SK-N-SH (cell line): ENCODE measurements at regions not wholly inside any gene's neighbourhood (a gene's known extent, or its start where the extent isn't known, plus 50 kb on each side); places are given as distances from the start of the nearest gene placed in this dataset.

Experiments used
- CTCF ChIA-PET: fragments of 300-600, 350-600 bp; formaldehyde crosslinking; extraction: SDS; loops from one replicate; lab custom pipeline; 2021; lab: Yijun Ruan, JAX
- POLR2A ChIA-PET: fragments of 350-600 bp; sonication (Branson Sonifier 250); formaldehyde crosslinking; extraction: SDS; loops from one replicate; lab custom pipeline; 2020; ENCODE audit warnings: antibody characterized with exemption, inconsistent platforms; lab: Yijun Ruan, JAX
- DNase-seq: peaks from one replicate; pipeline ENCODE4 v3.0.0; 2012
- H2AFZ ChIP-seq: fragments of 200-600 bp; sonication (generic); 2 replicates; pipeline ENCODE4 v1.8.1; 2016; ENCODE audit warnings: antibody characterized with exemption, mild to moderate bottlenecking, low read depth
- H3F3A ChIP-seq: fragments of 200-600 bp; sonication (generic); replicated peaks from 2 replicates; pipeline ENCODE3; 2016; ENCODE audit warnings: antibody characterized with exemption, mild to moderate bottlenecking; ENCODE audit not compliant: insufficient read depth
- H3K27ac ChIP-seq, 2 experiments: fragments of 200-500 bp in 1 of 2; fragments of 200-600 bp in 1 of 2; sonication (Bioruptor generic) in 1 of 2; sonication (generic), shearing (Covaris generic) in 1 of 2; 2 replicates each; pipeline versions ENCODE4 v1.5.1 to v1.6.1; 2014 to 2016; ENCODE audit warnings: low read depth in 2 of 2, inconsistent platforms in 1 of 2, low read length in 1 of 2, mild to moderate bottlenecking in 1 of 2, mixed read lengths in 1 of 2
- H3K27me3 ChIP-seq: fragments of 200-600 bp; sonication (generic), shearing (Covaris generic); 2 replicates; pipeline ENCODE4 v1.6.1; 2016; ENCODE audit warnings: mixed run types; ENCODE audit not compliant: insufficient read depth
- H3K36me3 ChIP-seq, 2 experiments: fragments of 200-500 bp in 1 of 2; fragments of 200-600 bp in 1 of 2; sonication (Bioruptor generic) in 1 of 2; sonication (generic) in 1 of 2; replicated peaks in 1 of 2; 2 replicates each; pipeline versions ENCODE3 to v1.5.1; 2014 to 2016; ENCODE audit warnings: low read length in 1 of 2, mild to moderate bottlenecking in 1 of 2; ENCODE audit not compliant: insufficient read depth in 2 of 2, control insufficient read depth in 1 of 2
- H3K4me1 ChIP-seq, 2 experiments: fragments of 200-500 bp in 1 of 2; fragments of 200-600 bp in 1 of 2; sonication (Bioruptor generic) in 1 of 2; sonication (generic), shearing (Covaris generic) in 1 of 2; 2 replicates each; pipeline versions ENCODE4 v1.5.1 to v1.6.1; 2014 to 2016; ENCODE audit warnings: low read depth in 1 of 2, low read length in 1 of 2, mixed run types in 1 of 2; ENCODE audit not compliant: insufficient read depth in 2 of 2, control insufficient read depth in 1 of 2
- H3K4me2 ChIP-seq: fragments of 200-600 bp; sonication (generic), shearing (Covaris generic); 2 replicates; pipeline ENCODE4 v1.6.1; 2017; ENCODE audit warnings: mixed run types
- H3K4me3 ChIP-seq, 2 experiments: fragments of 200-500 bp in 1 of 2; fragments of 200-600 bp in 1 of 2; sonication (Bioruptor generic) in 1 of 2; sonication (generic), shearing (Covaris generic) in 1 of 2; 2 replicates each; pipeline versions ENCODE4 v1.5.1 to v1.8.1; 2014 to 2016; ENCODE audit warnings: low read depth in 2 of 2, inconsistent platforms in 1 of 2, low read length in 1 of 2, mild to moderate bottlenecking in 1 of 2, mixed read lengths in 1 of 2, moderate library complexity in 1 of 2
- H3K79me2 ChIP-seq: fragments of 200-600 bp; sonication (generic); 2 replicates; pipeline ENCODE4 v1.8.1; 2017; ENCODE audit warnings: mild to moderate bottlenecking; ENCODE audit not compliant: insufficient read depth
- H3K9ac ChIP-seq: fragments of 200-600 bp; sonication (generic); 2 replicates; pipeline ENCODE4 v1.6.1; 2017; ENCODE audit warnings: mixed run types
- H3K9me2 ChIP-seq: fragments of 200-600 bp; sonication (generic); 2 replicates; pipeline ENCODE4 v1.6.1; 2017; ENCODE audit warnings: mixed run types
- H3K9me3 ChIP-seq: fragments of 200-600 bp; sonication (generic); 2 replicates; pipeline ENCODE4 v1.6.1; 2017; ENCODE audit warnings: mixed run types, mild to moderate bottlenecking, moderate library complexity
- H4K20me1 ChIP-seq: fragments of 200-600 bp; sonication (generic); 2 replicates; pipeline ENCODE4 v1.6.1; 2017; ENCODE audit warnings: mild to moderate bottlenecking, mixed run types; ENCODE audit not compliant: insufficient read depth
- CHD2 ChIP-seq: fragments of 150-350 bp; IDR thresholded peaks from 2 replicates; pipeline ENCODE4 v1.6.1; 2018; ENCODE audit warnings: low read length; ENCODE audit not compliant: partially characterized antibody
- ELF1 ChIP-seq: IDR thresholded peaks from 2 replicates; pipeline ENCODE4 v1.4.0; 2012
- EP300 ChIP-seq, 2 experiments: IDR thresholded peaks; 2 replicates each; pipeline versions ENCODE4 v1.4.0 to v1.6.1; 2012; ENCODE audit warnings: borderline replicate concordance in 1 of 2, low read depth in 1 of 2, low read length in 1 of 2
- EZH2phosphoT487 ChIP-seq: fragments of 200-600 bp; sonication (generic); IDR thresholded peaks from 2 replicates; pipeline ENCODE4 v1.6.1; 2017; ENCODE audit warnings: low read depth, mixed run types, mild to moderate bottlenecking, antibody characterized with exemption, moderate library complexity, borderline replicate concordance
- FOSL2 ChIP-seq: IDR thresholded peaks from 2 replicates; pipeline ENCODE4 v1.4.0; 2012; ENCODE audit warnings: low read depth, mild to moderate bottlenecking, moderate library complexity, borderline replicate concordance
- FOXM1 ChIP-seq: IDR thresholded peaks from 2 replicates; pipeline ENCODE4 v1.4.0; 2012; ENCODE audit warnings: low read depth, mild to moderate bottlenecking
- GABPA ChIP-seq: IDR thresholded peaks from 2 replicates; pipeline ENCODE4 v1.4.0; 2012; ENCODE audit warnings: low read depth, mild to moderate bottlenecking
- GATA2 ChIP-seq: sonication (generic); formaldehyde crosslinking; IDR thresholded peaks from 2 replicates; pipeline ENCODE4 v1.5.0; 2020; ENCODE audit warnings: mild to moderate bottlenecking, missing genetic modification reagents
- MEF2A ChIP-seq: IDR thresholded peaks from 2 replicates; pipeline ENCODE4 v1.4.0; 2012; ENCODE audit warnings: low read depth, borderline replicate concordance
- NRF1 ChIP-seq: IDR thresholded peaks from 2 replicates; pipeline ENCODE4 v1.6.1; 2012; ENCODE audit warnings: low read depth, mild to moderate bottlenecking, low read length
- POLR2AphosphoS5 ChIP-seq: IDR thresholded peaks from 2 replicates; pipeline ENCODE4 v1.6.1; 2012; ENCODE audit warnings: low read depth, low read length
- RFX5 ChIP-seq: IDR thresholded peaks from 2 replicates; pipeline ENCODE4 v1.6.1; 2012; ENCODE audit warnings: mild to moderate bottlenecking, improper control_type of control experiment, low read length
- TAF1 ChIP-seq: IDR thresholded peaks from 2 replicates; pipeline ENCODE4 v1.6.1; 2012; ENCODE audit warnings: low read depth, mild to moderate bottlenecking, low read length, moderate library complexity, borderline replicate concordance
- YY1 ChIP-seq: IDR thresholded peaks from 2 replicates; pipeline ENCODE4 v1.4.0; 2012; ENCODE audit warnings: low read depth, mild to moderate bottlenecking
- ZBTB33 ChIP-seq: IDR thresholded peaks from 2 replicates; pipeline ENCODE4 v1.4.0; 2012; ENCODE audit warnings: low read depth, borderline replicate concordance
- WGBS: methylation state at CpG from one replicate; pipeline ENCODE4 v1.1.6; 2017; ENCODE audit warnings: low lambda C conversion rate; 5-methylcytosine and 5-hydroxymethylcytosine counted together
- TF ChIP-seq, protein P1 (sequence below): fragments of 150-350 bp; IDR thresholded peaks from 2 replicates; pipeline ENCODE4 v1.6.1; 2017; ENCODE audit warnings: antibody characterized with exemption, low read length, low read depth, borderline replicate concordance
- TF ChIP-seq, protein P2 (sequence below): IDR thresholded peaks from 2 replicates; pipeline ENCODE4; 2012
- TF ChIP-seq, protein P3 (sequence below): fragments of 150-350 bp; IDR thresholded peaks from 2 replicates; pipeline ENCODE4 v1.6.1; 2016; ENCODE audit warnings: mild to moderate bottlenecking, low read depth, low read length
- TF ChIP-seq, protein P4 (sequence below): IDR thresholded peaks from 2 replicates; pipeline ENCODE4 v1.4.0; 2012; ENCODE audit warnings: low read depth, borderline replicate concordance

- Histone ChIP-seq H4K20me1 (no peaks in the 10 kb centered on the region), H3K27ac (no peak overlapping the region), H3K36me3 (no peaks in the 10 kb centered on the region), H3K9me2 (no peaks in the 10 kb centered on the region), H3K4me2 (no peak overlapping the region), H3K27me3 (no peaks in the 10 kb centered on the region), H2AFZ (no peak overlapping the region), H3K4me3 (no peak overlapping the region), H3K79me2 (no peaks in the 10 kb centered on the region), H3K9ac (no peak overlapping the region), H3F3A (peaks cover 4% of the 10 kb centered on the region), H3K4me1 (no peaks in the 10 kb centered on the region), H3K9me3 (no peaks in the 10 kb centered on the region; the same call in 1 of the 2 replicates)
- ChIA-PET CTCF (interaction anchor here (1.2 kb wide), 1 partner anchor 17 kb away, joined by 3 read pairs; no protein-coding TSS in a partner anchor), POLR2A (no interaction called here)
- TF ChIP-seq POLR2AphosphoS5: no peak
- TF ChIP-seq, protein P1, sequence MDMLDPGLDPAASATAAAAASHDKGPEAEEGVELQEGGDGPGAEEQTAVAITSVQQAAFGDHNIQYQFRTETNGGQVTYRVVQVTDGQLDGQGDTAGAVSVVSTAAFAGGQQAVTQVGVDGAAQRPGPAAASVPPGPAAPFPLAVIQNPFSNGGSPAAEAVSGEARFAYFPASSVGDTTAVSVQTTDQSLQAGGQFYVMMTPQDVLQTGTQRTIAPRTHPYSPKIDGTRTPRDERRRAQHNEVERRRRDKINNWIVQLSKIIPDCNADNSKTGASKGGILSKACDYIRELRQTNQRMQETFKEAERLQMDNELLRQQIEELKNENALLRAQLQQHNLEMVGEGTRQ: no peak
- TF ChIP-seq MEF2A: no peak
- TF ChIP-seq CHD2: no peak
- no peak for TF ChIP-seq TAF1
- no peak for TF ChIP-seq GABPA
- 56% methylated on average over 2 of the region's 2 CpGs for WGBS
- DNase-seq: no peak
Measured at GRCh38 chr11:106496677-106497076, 419.2 kb downstream of the AASDHPPT start.

DNA sequence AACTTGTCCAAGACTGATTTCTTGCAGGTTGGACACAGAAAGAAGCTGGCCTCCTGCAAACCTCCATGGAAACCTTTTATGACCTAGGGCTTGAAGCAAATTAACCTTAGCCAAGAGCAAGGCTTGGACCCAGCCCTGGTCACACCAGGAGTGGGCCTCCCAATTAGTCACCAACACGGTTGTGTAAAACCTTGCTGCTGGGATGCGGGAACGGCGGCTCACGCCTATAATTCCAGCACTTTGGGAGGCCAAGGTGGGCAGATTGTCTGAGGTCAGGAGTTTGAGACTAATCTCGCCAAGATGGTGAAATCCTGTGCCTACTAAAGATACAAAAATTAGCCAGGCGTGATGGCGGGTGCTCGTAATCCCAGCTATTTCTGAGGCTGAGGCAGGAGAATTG, 419.9 kb downstream of the AASDHPPT start:
- Histone ChIP-seq H3K27ac (no peak overlapping the region), H3K36me3 (no peaks in the 10 kb centered on the region), H3K4me2 (no peak overlapping the region), H4K20me1 (no peaks in the 10 kb centered on the region), H3K27me3 (no peaks in the 10 kb centered on the region), H3K4me1 (no peaks in the 10 kb centered on the region), H2AFZ (no peak overlapping the region), H3F3A (peaks cover 4% of the 10 kb centered on the region), H3K9me3 (no peaks in the 10 kb centered on the region; the same call in 1 of the 2 replicates), H3K9ac (no peak overlapping the region), H3K4me3 (no peak overlapping the region), H3K79me2 (no peaks in the 10 kb centered on the region), H3K9me2 (no peaks in the 10 kb centered on the region)
- no peak for DNase-seq
- ChIA-PET POLR2A (no interaction called here), CTCF (no interaction called here)
- 78% methylated on average over 9 of the region's 9 CpGs for WGBS
- no peak for TF ChIP-seq FOSL2
- TF ChIP-seq GATA2 (CRISPR knock-in tag): no peak
- TF ChIP-seq FOXM1: no peak
- no peak for TF ChIP-seq ELF1
- TF ChIP-seq, protein P2, sequence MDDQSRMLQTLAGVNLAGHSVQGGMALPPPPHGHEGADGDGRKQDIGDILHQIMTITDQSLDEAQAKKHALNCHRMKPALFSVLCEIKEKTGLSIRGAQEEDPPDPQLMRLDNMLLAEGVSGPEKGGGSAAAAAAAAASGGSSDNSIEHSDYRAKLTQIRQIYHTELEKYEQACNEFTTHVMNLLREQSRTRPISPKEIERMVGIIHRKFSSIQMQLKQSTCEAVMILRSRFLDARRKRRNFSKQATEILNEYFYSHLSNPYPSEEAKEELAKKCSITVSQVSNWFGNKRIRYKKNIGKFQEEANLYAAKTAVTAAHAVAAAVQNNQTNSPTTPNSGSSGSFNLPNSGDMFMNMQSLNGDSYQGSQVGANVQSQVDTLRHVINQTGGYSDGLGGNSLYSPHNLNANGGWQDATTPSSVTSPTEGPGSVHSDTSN: no peak
- TF ChIP-seq EZH2phosphoT487: no peak
- no peak for TF ChIP-seq RFX5
- TF ChIP-seq, protein P3, sequence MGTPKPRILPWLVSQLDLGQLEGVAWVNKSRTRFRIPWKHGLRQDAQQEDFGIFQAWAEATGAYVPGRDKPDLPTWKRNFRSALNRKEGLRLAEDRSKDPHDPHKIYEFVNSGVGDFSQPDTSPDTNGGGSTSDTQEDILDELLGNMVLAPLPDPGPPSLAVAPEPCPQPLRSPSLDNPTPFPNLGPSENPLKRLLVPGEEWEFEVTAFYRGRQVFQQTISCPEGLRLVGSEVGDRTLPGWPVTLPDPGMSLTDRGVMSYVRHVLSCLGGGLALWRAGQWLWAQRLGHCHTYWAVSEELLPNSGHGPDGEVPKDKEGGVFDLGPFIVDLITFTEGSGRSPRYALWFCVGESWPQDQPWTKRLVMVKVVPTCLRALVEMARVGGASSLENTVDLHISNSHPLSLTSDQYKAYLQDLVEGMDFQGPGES: no peak
- TF ChIP-seq EP300 (IDR thresholded peaks at IDR 0.05; ENCODE audit: borderline replicate concordance in 1 of 2, low read depth in 1 of 2, low read length in 1 of 2): no peak
- no peak for TF ChIP-seq YY1
- no peak for TF ChIP-seq GABPA
- no peak for TF ChIP-seq ZBTB33
- TF ChIP-seq NRF1: no peak
- TF ChIP-seq, protein P4, sequence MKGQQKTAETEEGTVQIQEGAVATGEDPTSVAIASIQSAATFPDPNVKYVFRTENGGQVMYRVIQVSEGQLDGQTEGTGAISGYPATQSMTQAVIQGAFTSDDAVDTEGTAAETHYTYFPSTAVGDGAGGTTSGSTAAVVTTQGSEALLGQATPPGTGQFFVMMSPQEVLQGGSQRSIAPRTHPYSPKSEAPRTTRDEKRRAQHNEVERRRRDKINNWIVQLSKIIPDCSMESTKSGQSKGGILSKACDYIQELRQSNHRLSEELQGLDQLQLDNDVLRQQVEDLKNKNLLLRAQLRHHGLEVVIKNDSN: no peak
